Hypothalamus (tissue), 51 donors: ENCODE measurements at regions not wholly inside any gene's neighbourhood (a gene's known extent, or its start where the extent isn't known, plus 50 kb on each side); places are given as distances from the start of the nearest gene placed in this dataset.
A peak's percentile ranks its signal among the peaks of the same experiment; 100 is the strongest.

Experiments
- DNase-seq, 51 donors: peaks; one replicate each; lab custom pipeline; 2025; lab: John Stamatoyannopoulos, UW

GRCh38 chr1:111556325-111557037, 53.0 kb upstream of the ADORA3 start:
- no peak for DNase-seq

- no peak for DNase-seq
These were observed 56.4 kb upstream of the ADORA3 start for GRCh38 chr1:111559736-111560279.

- DNase-seq: no peak
These were observed 57.9 kb upstream of the ADORA3 start for GRCh38 chr1:111561328-111561727.

- DNase-seq: no peak
These were observed 56.0 kb upstream of the RAP1A start for GRCh38 chr1:111563619-111564018.

- DNase-seq: peak in 29 of 51 donors; percentile 0 to 81 (median 22)
These were observed 54.5 kb upstream of the RAP1A start for GRCh38 chr1:111565079-111565478.

- DNase-seq: peak in 1 of 51 donors; percentile 23
These were observed 53.6 kb upstream of the RAP1A start for GRCh38 chr1:111565968-111566367.

- DNase-seq: no peak
These were observed 51.4 kb upstream of the RAP1A start for GRCh38 chr1:111568160-111568647.
